ENCODE measurements at regions not wholly inside any gene's neighbourhood (a gene's known extent, or its start where the extent isn't known, plus 50 kb on each side); places are given as distances from the start of the nearest gene placed in this dataset.
"Not testable (repeated sequence)": the region's sequence is repeated elsewhere in the genome, so short reads cannot be mapped to it uniquely, and the experiment has no call there.

GRCh38 chr2:125312342-125312741, 1287.3 kb downstream of the CNTNAP5 start:
- Histone ChIP-seq H3K4me1 (no peaks in the 10 kb centered on the region), H3K36me3 (no peaks in the 10 kb centered on the region), H3K27ac (replicated peaks) (no peak overlapping the region), H3K4me3 (no peak overlapping the region), H3K27me3 (ENCODE audit: low read depth) (no peaks in the 10 kb centered on the region), H3K9me3 (replicated peaks) (no peaks in the 10 kb centered on the region)
- TF ChIP-seq, protein P1, sequence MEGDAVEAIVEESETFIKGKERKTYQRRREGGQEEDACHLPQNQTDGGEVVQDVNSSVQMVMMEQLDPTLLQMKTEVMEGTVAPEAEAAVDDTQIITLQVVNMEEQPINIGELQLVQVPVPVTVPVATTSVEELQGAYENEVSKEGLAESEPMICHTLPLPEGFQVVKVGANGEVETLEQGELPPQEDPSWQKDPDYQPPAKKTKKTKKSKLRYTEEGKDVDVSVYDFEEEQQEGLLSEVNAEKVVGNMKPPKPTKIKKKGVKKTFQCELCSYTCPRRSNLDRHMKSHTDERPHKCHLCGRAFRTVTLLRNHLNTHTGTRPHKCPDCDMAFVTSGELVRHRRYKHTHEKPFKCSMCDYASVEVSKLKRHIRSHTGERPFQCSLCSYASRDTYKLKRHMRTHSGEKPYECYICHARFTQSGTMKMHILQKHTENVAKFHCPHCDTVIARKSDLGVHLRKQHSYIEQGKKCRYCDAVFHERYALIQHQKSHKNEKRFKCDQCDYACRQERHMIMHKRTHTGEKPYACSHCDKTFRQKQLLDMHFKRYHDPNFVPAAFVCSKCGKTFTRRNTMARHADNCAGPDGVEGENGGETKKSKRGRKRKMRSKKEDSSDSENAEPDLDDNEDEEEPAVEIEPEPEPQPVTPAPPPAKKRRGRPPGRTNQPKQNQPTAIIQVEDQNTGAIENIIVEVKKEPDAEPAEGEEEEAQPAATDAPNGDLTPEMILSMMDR (IDR thresholded peaks at IDR 0.05; ENCODE audit: borderline replicate concordance), result no peak
- intact Hi-C loops (cut with micrococcal nuclease), result no loop called here
- no peak for DNase-seq

GRCh38 chr2:125313806-125314205, 1288.7 kb downstream of the CNTNAP5 start:
- intact Hi-C loops (cut with micrococcal nuclease), result no loop called here
- DNase-seq, result no peak
- no peak overlapping the region for H3K27ac ChIP-seq (replicated peaks)
- no peaks in the 10 kb centered on the region for H3K4me1 ChIP-seq
- H3K4me3 ChIP-seq, result no peak overlapping the region
- no peaks in the 10 kb centered on the region for H3K9me3 ChIP-seq (replicated peaks)
- TF ChIP-seq, protein P1 (IDR thresholded peaks at IDR 0.05; ENCODE audit: borderline replicate concordance), result no peak
- no peaks in the 10 kb centered on the region for H3K27me3 ChIP-seq (ENCODE audit: low read depth)
- H3K36me3 ChIP-seq, result no peaks in the 10 kb centered on the region

GRCh38 chr2:125318740-125319139, 1293.7 kb downstream of the CNTNAP5 start:
- peaks cover 4% of the 10 kb centered on the region for H3K9me3 ChIP-seq (replicated peaks)
- intact Hi-C loops (cut with micrococcal nuclease), result no loop called here
- TF ChIP-seq, protein P1 (IDR thresholded peaks at IDR 0.05; ENCODE audit: borderline replicate concordance), result no peak
- H3K27me3 ChIP-seq (ENCODE audit: low read depth), result no peaks in the 10 kb centered on the region
- no peaks in the 10 kb centered on the region for H3K36me3 ChIP-seq
- H3K27ac ChIP-seq (replicated peaks), result no peak overlapping the region
- DNase-seq, result no peak
- H3K4me1 ChIP-seq, result no peaks in the 10 kb centered on the region
- H3K4me3 ChIP-seq, result no peak overlapping the region

DNA sequence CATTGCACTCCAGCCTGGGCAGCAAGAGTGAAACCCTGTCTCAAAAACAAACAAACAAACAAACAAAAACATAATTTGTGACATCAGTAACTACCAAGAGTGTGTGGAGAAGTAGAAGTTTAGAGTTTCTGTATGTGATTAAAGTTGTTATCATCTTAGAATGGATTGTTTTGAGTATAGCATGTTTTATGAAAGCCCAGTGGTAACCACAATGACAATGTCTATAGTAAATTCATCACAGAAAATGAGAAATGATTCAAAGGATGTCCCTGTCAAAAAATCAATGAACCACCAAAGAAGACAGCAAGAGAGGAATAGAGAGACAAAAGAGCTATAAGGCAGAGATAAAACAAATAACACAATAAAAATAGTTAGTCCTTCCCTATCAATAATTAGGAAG, 1299.2 kb downstream of the CNTNAP5 start:
- H3K27me3 ChIP-seq (ENCODE audit: low read depth), result no peaks in the 10 kb centered on the region
- TF ChIP-seq, protein P1 (IDR thresholded peaks at IDR 0.05; ENCODE audit: borderline replicate concordance), result no peak
- H3K4me1 ChIP-seq, result no peaks in the 10 kb centered on the region
- peaks cover 4% of the 10 kb centered on the region for H3K9me3 ChIP-seq (replicated peaks)
- no peak for DNase-seq
- intact Hi-C loops (cut with micrococcal nuclease), result no loop called here
- H3K36me3 ChIP-seq, result no peaks in the 10 kb centered on the region
- no peak overlapping the region for H3K27ac ChIP-seq (replicated peaks)
- no peak overlapping the region for H3K4me3 ChIP-seq

DNA sequence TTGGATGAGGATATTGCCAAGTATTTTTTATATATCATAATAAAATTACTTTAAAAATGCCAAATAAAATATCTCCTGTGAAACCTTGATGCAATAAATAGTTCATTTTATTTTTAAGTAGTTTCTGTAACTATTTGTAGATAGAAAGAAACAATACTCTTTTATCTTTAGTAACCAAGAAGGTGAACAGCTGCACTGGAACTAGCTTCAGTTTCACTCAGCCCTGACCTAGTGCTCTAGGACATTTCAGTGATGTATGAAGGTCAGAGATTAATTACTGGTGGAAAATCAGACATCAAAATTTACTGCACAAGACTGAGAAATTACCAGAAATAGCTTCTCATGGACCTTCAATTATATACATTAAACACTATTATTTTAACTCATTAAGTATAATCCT, 1305.0 kb downstream of the CNTNAP5 start:
- H3K4me3 ChIP-seq, result no peak overlapping the region
- no peaks in the 10 kb centered on the region for H3K9me3 ChIP-seq (replicated peaks)
- no peaks in the 10 kb centered on the region for H3K27me3 ChIP-seq (ENCODE audit: low read depth)
- no peak overlapping the region for H3K27ac ChIP-seq (replicated peaks)
- intact Hi-C loops (cut with micrococcal nuclease), result no loop called here
- no peaks in the 10 kb centered on the region for H3K4me1 ChIP-seq
- TF ChIP-seq, protein P1 (IDR thresholded peaks at IDR 0.05; ENCODE audit: borderline replicate concordance), result no peak
- H3K36me3 ChIP-seq, result no peaks in the 10 kb centered on the region
- DNase-seq, result no peak

DNA sequence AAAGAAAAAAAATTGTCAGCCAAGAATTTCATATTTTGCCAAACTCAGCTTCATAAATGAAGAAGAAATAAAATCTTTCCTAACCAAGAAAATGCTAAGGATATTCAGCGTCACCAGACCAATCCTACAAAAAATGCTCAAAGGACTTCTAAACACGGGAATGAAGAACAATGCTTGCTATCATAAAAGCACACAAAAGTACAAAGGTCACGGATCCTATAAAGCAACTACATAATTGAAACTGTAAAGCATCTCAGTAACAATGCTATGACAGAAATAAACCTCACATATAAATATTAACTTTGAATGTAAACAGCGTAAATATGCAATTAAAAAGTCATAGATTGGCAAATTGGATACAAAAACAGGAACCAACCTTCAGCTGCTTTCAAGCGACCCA, 1314.6 kb upstream of the GYPC start:
- TF ChIP-seq, protein P1 (IDR thresholded peaks at IDR 0.05; ENCODE audit: borderline replicate concordance), result no peak
- peaks cover 16% of the 10 kb centered on the region for H3K9me3 ChIP-seq (replicated peaks)
- no peak overlapping the region for H3K27ac ChIP-seq (replicated peaks)
- no peaks in the 10 kb centered on the region for H3K4me1 ChIP-seq
- no peaks in the 10 kb centered on the region for H3K27me3 ChIP-seq (ENCODE audit: low read depth)
- no peaks in the 10 kb centered on the region for H3K36me3 ChIP-seq
- no peak overlapping the region for H3K4me3 ChIP-seq
- DNase-seq, result no peak
- intact Hi-C loops (cut with micrococcal nuclease), result no loop called here

GRCh38 chr2:125353542-125353941, 1302.4 kb upstream of the GYPC start:
- H3K27me3 ChIP-seq (ENCODE audit: low read depth); intact Hi-C loops (cut with micrococcal nuclease); H3K36me3 ChIP-seq; H3K4me3 ChIP-seq; H3K27ac ChIP-seq (replicated peaks); DNase-seq; H3K4me1 ChIP-seq; H3K9me3 ChIP-seq (replicated peaks): not testable (repeated sequence)

All from left ventricle myocardium inferior (tissue), 1 donor.